WTC11 (cell line): ENCODE measurements at regions not wholly inside any gene's neighbourhood (a gene's known extent, or its start where the extent isn't known, plus 50 kb on each side); places are given as distances from the start of the nearest gene placed in this dataset.

Source experiments
- ATAC-seq: fragments of 200-7000 bp; cut with Tn5 transposase; 2 replicates; pipeline ENCODE4 v1.10.0; 2021; ENCODE audit warnings: mild to moderate bottlenecking, moderate library complexity
- CTCF ChIA-PET: fragments of 300-600 bp; sonication (Branson Sonifier 250); formaldehyde crosslinking; loops from one replicate; lab custom pipeline; 2021; ENCODE audit warnings: antibody characterized with exemption; lab: Charles Lee
- POLR2A ChIA-PET: fragments of 350-600 bp; sonication (Branson Sonifier 250); formaldehyde crosslinking; loops from one replicate; lab custom pipeline; 2021; ENCODE audit warnings: antibody characterized with exemption; lab: Charles Lee
- DNase-seq: peaks from one replicate; pipeline ENCODE4 v3.0.0; 2021; ENCODE audit warnings: low spot score
- H3K27ac Mint-ChIP-seq: 2 replicates; pipeline ENCODE4 v1.8.0; 2021; ENCODE audit warnings: mixed read lengths
- H3K27me3 Mint-ChIP-seq: 2 replicates; pipeline ENCODE4 v1.8.0; 2021; ENCODE audit warnings: low read depth, mild to moderate bottlenecking, moderate library complexity, mixed read lengths
- H3K36me3 Mint-ChIP-seq: 2 replicates; pipeline ENCODE4 v1.8.0; 2021; ENCODE audit warnings: mixed read lengths
- H3K4me1 Mint-ChIP-seq: 2 replicates; pipeline ENCODE4 v1.8.0; 2022; ENCODE audit warnings: mixed read lengths
- H3K4me3 Mint-ChIP-seq: 2 replicates; pipeline ENCODE4 v1.8.0; 2021; ENCODE audit warnings: mild to moderate bottlenecking, moderate library complexity, mixed read lengths
- H3K9me3 Mint-ChIP-seq: 2 replicates; pipeline ENCODE4 v1.8.0; 2021; ENCODE audit warnings: mixed read lengths
- ATF6 ChIP-seq: sonication (generic); formaldehyde crosslinking; IDR thresholded peaks from 2 replicates; pipeline ENCODE4 v1.8.1; 2023; ENCODE audit warnings: mild to moderate bottlenecking, missing genetic modification reagents
- E2F5 ChIP-seq: sonication (generic); formaldehyde crosslinking; IDR thresholded peaks from 2 replicates; pipeline ENCODE4 v1.8.1; 2022; ENCODE audit warnings: mild to moderate bottlenecking, moderate library complexity, missing genetic modification reagents
- MAX ChIP-seq: sonication (generic); formaldehyde crosslinking; IDR thresholded peaks from 2 replicates; pipeline ENCODE4 v1.8.0; 2022; ENCODE audit warnings: mild to moderate bottlenecking, missing genetic modification reagents
- NFATC4 ChIP-seq: fragments of 250-450 bp; sonication (Bioruptor Pico); IDR thresholded peaks from 2 replicates; pipeline ENCODE4 v1.9.0; 2021; ENCODE audit warnings: mild to moderate bottlenecking
- NR2C2 ChIP-seq: sonication (generic); formaldehyde crosslinking; IDR thresholded peaks from 2 replicates; pipeline ENCODE4 v1.8.0; 2022; ENCODE audit warnings: mild to moderate bottlenecking, missing genetic modification reagents
- PRRX2 ChIP-seq: fragments of 250-450 bp; sonication (Bioruptor Pico); IDR thresholded peaks from 2 replicates; pipeline ENCODE4 v1.8.0; 2021; ENCODE audit warnings: mild to moderate bottlenecking
- TEAD4 ChIP-seq: sonication (generic); formaldehyde crosslinking; IDR thresholded peaks from 2 replicates; pipeline ENCODE4 v1.8.0; 2022; ENCODE audit warnings: mild to moderate bottlenecking, missing genetic modification reagents
- ZNF121 ChIP-seq: sonication (generic); formaldehyde crosslinking; IDR thresholded peaks from 2 replicates; pipeline ENCODE4 v1.8.0; 2023; ENCODE audit warnings: missing genetic modification reagents
- ZNF232 ChIP-seq: sonication (generic); formaldehyde crosslinking; IDR thresholded peaks from 2 replicates; pipeline ENCODE4 v1.8.0; 2022; ENCODE audit warnings: mild to moderate bottlenecking, missing genetic modification reagents
- ZNF512 ChIP-seq: sonication (generic); formaldehyde crosslinking; IDR thresholded peaks from 2 replicates; pipeline ENCODE4 v1.8.1; 2022; ENCODE audit warnings: missing genetic modification reagents, borderline replicate concordance
- TF ChIP-seq, protein P1 (sequence below): sonication (generic); formaldehyde crosslinking; IDR thresholded peaks from 2 replicates; pipeline ENCODE4 v1.8.0; 2023; ENCODE audit warnings: mild to moderate bottlenecking, missing genetic modification reagents
- TF ChIP-seq, protein P2 (sequence below): sonication (generic); formaldehyde crosslinking; IDR thresholded peaks from 2 replicates; pipeline ENCODE4 v1.8.0; 2022; ENCODE audit warnings: missing genetic modification reagents
- TF ChIP-seq, protein P3 (sequence below): fragments of 250-450 bp; sonication (Bioruptor Pico); IDR thresholded peaks from 2 replicates; pipeline ENCODE4 v2.1.2; 2022; ENCODE audit warnings: mild to moderate bottlenecking, moderate library complexity

DNA sequence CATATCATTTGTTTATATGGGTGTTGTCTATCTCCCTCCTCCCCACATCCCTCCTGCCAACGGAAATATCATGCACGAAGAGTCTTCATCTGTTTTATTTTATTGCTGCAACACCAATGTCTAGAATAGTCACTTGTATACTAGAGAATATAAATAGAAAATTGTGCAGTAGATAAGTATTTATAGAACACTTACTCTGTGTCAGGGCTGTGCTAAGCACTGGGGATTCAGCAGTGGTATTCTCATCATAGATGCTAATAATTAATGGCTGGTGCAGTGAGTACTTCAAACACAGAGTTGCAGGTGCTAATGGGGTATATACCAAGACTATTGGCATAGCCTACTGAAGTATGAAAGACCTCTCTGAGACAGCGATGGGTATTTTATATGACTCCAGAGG lies 353.5 kb upstream of the CDH6 start:
- CTCF ChIA-PET = no interaction called here

DNA sequence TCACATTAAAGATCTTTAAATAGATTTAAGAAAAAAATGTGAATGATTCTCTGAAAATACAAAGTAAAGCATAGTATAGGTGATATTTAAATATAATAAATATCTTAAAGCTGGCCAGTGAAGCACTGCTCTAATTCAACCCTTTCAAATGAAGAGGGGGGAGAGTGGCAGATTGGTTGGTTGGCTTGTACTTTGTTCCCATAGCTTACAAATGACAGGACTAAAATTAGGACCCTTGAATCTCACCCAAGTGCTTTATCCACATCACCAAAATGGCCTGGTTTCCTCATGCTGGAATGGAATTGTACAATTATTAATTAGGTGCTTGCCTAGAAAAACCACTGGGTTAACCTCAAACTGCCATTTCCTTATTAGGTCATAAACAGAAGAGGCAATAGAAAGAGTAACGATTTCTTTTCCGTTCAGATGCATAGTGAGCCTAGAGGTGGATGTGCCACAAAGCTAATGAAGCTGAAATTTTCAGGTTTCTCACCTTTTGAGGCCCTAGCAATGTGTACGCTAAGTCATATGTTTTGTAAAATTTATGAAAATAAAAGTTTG lies 354.5 kb upstream of the CDH6 start:
- H3K36me3 Mint-ChIP-seq = no peaks in the 10 kb centered on the region
- no peak for DNase-seq
- POLR2A ChIA-PET = no interaction called here
- H3K27ac Mint-ChIP-seq = no peak overlapping the region
- TF ChIP-seq MAX = no peak
- no peak for TF ChIP-seq E2F5 (CRISPR knock-in tag)
- TF ChIP-seq ATF6 (CRISPR knock-in tag) = no peak
- H3K4me1 Mint-ChIP-seq = no peaks in the 10 kb centered on the region
- no peaks in the 10 kb centered on the region; the same call in 1 of the 2 replicates for H3K27me3 Mint-ChIP-seq
- no peak for ATAC-seq
- CTCF ChIA-PET = no interaction called here
- H3K4me3 Mint-ChIP-seq = no peak overlapping the region
- peaks cover 6% of the 10 kb centered on the region; the same call in 1 of the 2 replicates for H3K9me3 Mint-ChIP-seq

More for the DNA sequence above, 353.5 kb upstream of the CDH6 start:
- H3K9me3 Mint-ChIP-seq = peaks cover 3% of the 10 kb centered on the region; the same call in 1 of the 2 replicates
- POLR2A ChIA-PET = no interaction called here
- no peaks in the 10 kb centered on the region; the same call in 1 of the 2 replicates for H3K27me3 Mint-ChIP-seq
- no peak overlapping the region for H3K27ac Mint-ChIP-seq
- H3K36me3 Mint-ChIP-seq = no peaks in the 10 kb centered on the region
- no peak for TF ChIP-seq ZNF512 (CRISPR knock-in tag)
- ATAC-seq = no peak
- H3K4me1 Mint-ChIP-seq = peaks cover 6% of the 10 kb centered on the region
- H3K4me3 Mint-ChIP-seq = no peak overlapping the region
- DNase-seq = no peak

DNA sequence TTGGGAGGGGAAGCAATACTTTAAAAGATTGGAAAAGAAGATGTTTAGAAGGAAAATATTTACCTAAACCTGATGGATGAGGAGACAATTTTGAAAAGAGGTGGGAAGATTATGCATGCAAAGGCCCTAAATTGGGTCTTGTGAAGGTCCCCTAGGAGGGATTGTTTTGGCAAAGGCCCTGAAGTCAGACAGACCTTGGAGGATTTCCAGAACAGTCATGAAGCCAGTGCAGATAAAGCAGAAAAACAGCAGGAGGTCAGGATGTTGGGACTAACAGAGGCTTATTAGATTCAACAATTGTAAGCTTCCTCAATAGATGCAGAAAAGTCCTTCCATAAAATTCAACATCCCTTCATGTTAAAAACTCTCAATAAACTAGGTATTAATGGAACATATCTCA lies 361.0 kb upstream of the CDH6 start:
- Mint-ChIP-seq H3K27me3 (no peaks in the 10 kb centered on the region; the same call in 1 of the 2 replicates), H3K36me3 (peaks cover 8% of the 10 kb centered on the region; the same call in 1 of the 2 replicates), H3K9me3 (peaks cover 17% of the 10 kb centered on the region), H3K4me1 (peaks cover 13% of the 10 kb centered on the region), H3K4me3 (no peak overlapping the region), H3K27ac (peak overlapping the region; percentile 48; the same call in 1 of the 2 replicates)
- ChIA-PET POLR2A (no interaction called here), CTCF (no interaction called here)
- ATAC-seq (no peak), DNase-seq (no peak)
- TF ChIP-seq NFATC4 = no peak
- TF ChIP-seq TEAD4 = no peak
- TF ChIP-seq PRRX2 = no peak

DNA sequence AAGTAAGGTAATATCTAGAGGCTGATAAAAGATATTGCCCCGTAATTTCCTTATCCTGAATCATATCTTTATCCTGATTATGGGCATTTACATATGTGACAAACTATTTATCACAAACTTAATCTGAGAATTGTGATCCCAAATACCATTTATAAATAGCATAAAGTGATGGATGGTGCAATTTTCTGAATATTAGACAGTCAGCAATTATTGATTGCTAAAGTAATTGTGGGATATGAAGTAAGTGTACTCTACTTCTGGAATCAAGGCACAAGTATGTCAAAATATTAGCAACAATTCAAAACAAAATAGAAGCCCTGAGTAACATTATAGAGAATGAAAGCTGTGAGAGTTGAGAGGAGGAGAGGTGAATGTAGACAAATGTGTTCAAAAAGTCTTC lies 361.9 kb upstream of the CDH6 start:
- no peaks in the 10 kb centered on the region; the same call in 1 of the 2 replicates for H3K27me3 Mint-ChIP-seq
- H3K4me3 Mint-ChIP-seq = no peak overlapping the region
- no peak for ATAC-seq
- peaks cover 17% of the 10 kb centered on the region for H3K9me3 Mint-ChIP-seq
- TF ChIP-seq, protein P1, sequence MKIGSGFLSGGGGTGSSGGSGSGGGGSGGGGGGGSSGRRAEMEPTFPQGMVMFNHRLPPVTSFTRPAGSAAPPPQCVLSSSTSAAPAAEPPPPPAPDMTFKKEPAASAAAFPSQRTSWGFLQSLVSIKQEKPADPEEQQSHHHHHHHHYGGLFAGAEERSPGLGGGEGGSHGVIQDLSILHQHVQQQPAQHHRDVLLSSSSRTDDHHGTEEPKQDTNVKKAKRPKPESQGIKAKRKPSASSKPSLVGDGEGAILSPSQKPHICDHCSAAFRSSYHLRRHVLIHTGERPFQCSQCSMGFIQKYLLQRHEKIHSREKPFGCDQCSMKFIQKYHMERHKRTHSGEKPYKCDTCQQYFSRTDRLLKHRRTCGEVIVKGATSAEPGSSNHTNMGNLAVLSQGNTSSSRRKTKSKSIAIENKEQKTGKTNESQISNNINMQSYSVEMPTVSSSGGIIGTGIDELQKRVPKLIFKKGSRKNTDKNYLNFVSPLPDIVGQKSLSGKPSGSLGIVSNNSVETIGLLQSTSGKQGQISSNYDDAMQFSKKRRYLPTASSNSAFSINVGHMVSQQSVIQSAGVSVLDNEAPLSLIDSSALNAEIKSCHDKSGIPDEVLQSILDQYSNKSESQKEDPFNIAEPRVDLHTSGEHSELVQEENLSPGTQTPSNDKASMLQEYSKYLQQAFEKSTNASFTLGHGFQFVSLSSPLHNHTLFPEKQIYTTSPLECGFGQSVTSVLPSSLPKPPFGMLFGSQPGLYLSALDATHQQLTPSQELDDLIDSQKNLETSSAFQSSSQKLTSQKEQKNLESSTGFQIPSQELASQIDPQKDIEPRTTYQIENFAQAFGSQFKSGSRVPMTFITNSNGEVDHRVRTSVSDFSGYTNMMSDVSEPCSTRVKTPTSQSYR = no peak
- TF ChIP-seq ZNF121 (no peak), NR2C2 (no peak), ZNF232 (no peak)
- TF ChIP-seq, protein P2, sequence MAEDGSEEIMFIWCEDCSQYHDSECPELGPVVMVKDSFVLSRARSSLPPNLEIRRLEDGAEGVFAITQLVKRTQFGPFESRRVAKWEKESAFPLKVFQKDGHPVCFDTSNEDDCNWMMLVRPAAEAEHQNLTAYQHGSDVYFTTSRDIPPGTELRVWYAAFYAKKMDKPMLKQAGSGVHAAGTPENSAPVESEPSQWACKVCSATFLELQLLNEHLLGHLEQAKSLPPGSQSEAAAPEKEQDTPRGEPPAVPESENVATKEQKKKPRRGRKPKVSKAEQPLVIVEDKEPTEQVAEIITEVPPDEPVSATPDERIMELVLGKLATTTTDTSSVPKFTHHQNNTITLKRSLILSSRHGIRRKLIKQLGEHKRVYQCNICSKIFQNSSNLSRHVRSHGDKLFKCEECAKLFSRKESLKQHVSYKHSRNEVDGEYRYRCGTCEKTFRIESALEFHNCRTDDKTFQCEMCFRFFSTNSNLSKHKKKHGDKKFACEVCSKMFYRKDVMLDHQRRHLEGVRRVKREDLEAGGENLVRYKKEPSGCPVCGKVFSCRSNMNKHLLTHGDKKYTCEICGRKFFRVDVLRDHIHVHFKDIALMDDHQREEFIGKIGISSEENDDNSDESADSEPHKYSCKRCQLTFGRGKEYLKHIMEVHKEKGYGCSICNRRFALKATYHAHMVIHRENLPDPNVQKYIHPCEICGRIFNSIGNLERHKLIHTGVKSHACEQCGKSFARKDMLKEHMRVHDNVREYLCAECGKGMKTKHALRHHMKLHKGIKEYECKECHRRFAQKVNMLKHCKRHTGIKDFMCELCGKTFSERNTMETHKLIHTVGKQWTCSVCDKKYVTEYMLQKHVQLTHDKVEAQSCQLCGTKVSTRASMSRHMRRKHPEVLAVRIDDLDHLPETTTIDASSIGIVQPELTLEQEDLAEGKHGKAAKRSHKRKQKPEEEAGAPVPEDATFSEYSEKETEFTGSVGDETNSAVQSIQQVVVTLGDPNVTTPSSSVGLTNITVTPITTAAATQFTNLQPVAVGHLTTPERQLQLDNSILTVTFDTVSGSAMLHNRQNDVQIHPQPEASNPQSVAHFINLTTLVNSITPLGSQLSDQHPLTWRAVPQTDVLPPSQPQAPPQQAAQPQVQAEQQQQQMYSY = no peak
- TF ChIP-seq, protein P3, sequence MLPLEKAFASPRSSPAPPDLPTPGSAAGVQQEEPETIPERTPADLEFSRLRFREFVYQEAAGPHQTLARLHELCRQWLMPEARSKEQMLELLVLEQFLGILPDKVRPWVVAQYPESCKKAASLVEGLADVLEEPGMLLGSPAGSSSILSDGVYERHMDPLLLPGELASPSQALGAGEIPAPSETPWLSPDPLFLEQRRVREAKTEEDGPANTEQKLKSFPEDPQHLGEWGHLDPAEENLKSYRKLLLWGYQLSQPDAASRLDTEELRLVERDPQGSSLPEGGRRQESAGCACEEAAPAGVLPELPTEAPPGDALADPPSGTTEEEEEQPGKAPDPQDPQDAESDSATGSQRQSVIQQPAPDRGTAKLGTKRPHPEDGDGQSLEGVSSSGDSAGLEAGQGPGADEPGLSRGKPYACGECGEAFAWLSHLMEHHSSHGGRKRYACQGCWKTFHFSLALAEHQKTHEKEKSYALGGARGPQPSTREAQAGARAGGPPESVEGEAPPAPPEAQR (CRISPR knock-in tag) = no peak
- peaks cover 13% of the 10 kb centered on the region for H3K4me1 Mint-ChIP-seq
- ChIA-PET CTCF (no interaction called here), POLR2A (no interaction called here)
- peaks cover 8% of the 10 kb centered on the region; the same call in 1 of the 2 replicates for H3K36me3 Mint-ChIP-seq
- H3K27ac Mint-ChIP-seq = no peak overlapping the region
- no peak for DNase-seq
